HCT116 (cell line): ENCODE measurements at regions not wholly inside any gene's neighbourhood (a gene's known extent, or its start where the extent isn't known, plus 50 kb on each side); places are given as distances from the start of the nearest gene placed in this dataset.

Source experiments
- ATAC-seq: fragments of 200-7000 bp; cut with Tn5 transposase; 2 replicates; pipeline ENCODE4 v1.9.1; 2020; ENCODE audit warnings: mild to moderate bottlenecking, moderate library complexity
- BruUV-seq: library from RNA; stranded (reverse); fragments of 400-500 nt; replicated peaks from 2 replicates; lab custom pipeline; 2021; lab: Mats Ljungman, UMichigan
- CTCF ChIA-PET: fragments of 300-600 bp; sonication (Branson Sonifier 250); formaldehyde crosslinking; loops from one replicate; lab custom pipeline; 2021; ENCODE audit warnings: antibody characterized with exemption; lab: Charles Lee
- POLR2A ChIA-PET: fragments of 300-600, 350-600 bp; sonication (Branson Sonifier 250); formaldehyde crosslinking; loops from one replicate; lab custom pipeline; 2021; ENCODE audit warnings: antibody characterized with exemption; lab: Charles Lee
- RAD21 ChIA-PET, 2 experiments: fragments of 300-600 bp; sonication (Branson Sonifier 250); formaldehyde crosslinking; loops; one replicate each; lab custom pipeline; 2023; ENCODE audit warnings: low total read pairs in 2 of 2; ENCODE audit not compliant: uncharacterized antibody in 2 of 2, unreplicated experiment in 2 of 2, low non-redundant PET in 1 of 2; lab: Charles Lee
- DNase-seq: peaks from one replicate; pipeline ENCODE4 v3.0.0-alpha.2; 2010; ENCODE audit warnings: low read depth, low spot score
- H2AFZ ChIP-seq: fragments of 200-600 bp; shearing (Covaris generic), sonication (generic); 2 replicates; pipeline ENCODE4 v1.6.1; 2017; ENCODE audit warnings: low read depth, mixed run types, mixed read lengths, antibody characterized with exemption, low read length; ENCODE audit not compliant: poor library complexity, severe bottlenecking
- H3K27ac ChIP-seq: 2 replicates; pipeline ENCODE4 v1.5.1; 2012; ENCODE audit warnings: low read depth, low read length
- H3K27me3 ChIP-seq: fragments of 200-600 bp; sonication (generic); 2 replicates; pipeline ENCODE4 v1.6.1; 2016; ENCODE audit warnings: mixed run types, low read length, mixed read lengths; ENCODE audit not compliant: insufficient read depth
- H3K36me3 ChIP-seq, 2 experiments: fragments of 200-500 bp in 1 of 2; fragments of 200-600 bp in 1 of 2; sonication (Bioruptor generic) in 1 of 2; sonication (generic) in 1 of 2; 2 replicates each; pipeline versions ENCODE4 v1.5.1 to v1.6.1; 2014 to 2016; ENCODE audit warnings: low read length in 2 of 2, inconsistent platforms in 1 of 2, mixed read lengths in 1 of 2, mixed run types in 1 of 2; ENCODE audit not compliant: insufficient read depth in 2 of 2, control insufficient read depth in 1 of 2
- H3K4me1 ChIP-seq, 2 experiments: fragments of 200-600 bp in 1 of 2; sonication (generic) in 1 of 2; 2 replicates each; pipeline versions ENCODE4 v1.5.1 to v1.6.1; 2012 to 2017; ENCODE audit warnings: low read length in 2 of 2, inconsistent platforms in 1 of 2, mild to moderate bottlenecking in 1 of 2, mixed read lengths in 1 of 2, mixed run types in 1 of 2, moderate library complexity in 1 of 2; ENCODE audit not compliant: insufficient read depth in 2 of 2, control insufficient read depth in 1 of 2
- H3K4me2 ChIP-seq: fragments of 200-600 bp; sonication (generic); 2 replicates; pipeline ENCODE4 v1.6.1; 2017; ENCODE audit warnings: mixed run types, low read length, mixed read lengths
- H3K4me3 ChIP-seq, 2 experiments: fragments of 200-600 bp in 1 of 2; sonication (generic) in 1 of 2; replicated peaks in 1 of 2; 2 replicates each; pipeline ENCODE4 v1.5.1; 2011 to 2016; ENCODE audit warnings: low read length in 2 of 2, control low read depth in 1 of 2, low read depth in 1 of 2, mild to moderate bottlenecking in 1 of 2, mixed read lengths in 1 of 2, mixed run types in 1 of 2
- H3K79me2 ChIP-seq: fragments of 200-600 bp; sonication (generic); 2 replicates; pipeline ENCODE4 v1.6.1; 2017; ENCODE audit warnings: mild to moderate bottlenecking, mixed run types, low read length, moderate library complexity, mixed read lengths; ENCODE audit not compliant: insufficient read depth
- H3K9ac ChIP-seq: fragments of 200-600 bp; sonication (generic); 2 replicates; pipeline ENCODE4 v1.6.1; 2016; ENCODE audit warnings: low read length, mixed read lengths
- H3K9me2 ChIP-seq: fragments of 200-600 bp; sonication (generic), shearing (Covaris generic); 2 replicates; pipeline ENCODE4 v1.6.1; 2017; ENCODE audit warnings: mixed run types, mild to moderate bottlenecking, moderate library complexity; ENCODE audit not compliant: insufficient read depth
- H3K9me3 ChIP-seq, 2 experiments: fragments of 200-500 bp in 1 of 2; fragments of 200-600 bp in 1 of 2; sonication (Bioruptor generic) in 1 of 2; sonication (generic) in 1 of 2; 2 replicates each; pipeline ENCODE4 v1.6.1; 2014 to 2017; ENCODE audit warnings: low read length in 2 of 2, mixed read lengths in 2 of 2, inconsistent platforms in 1 of 2, low read depth in 1 of 2, mild to moderate bottlenecking in 1 of 2, mixed run types in 1 of 2, moderate library complexity in 1 of 2; ENCODE audit not compliant: control insufficient read depth in 1 of 2, insufficient read depth in 1 of 2
- H4K20me1 ChIP-seq: fragments of 200-600 bp; sonication (generic), shearing (Covaris generic); 2 replicates; pipeline ENCODE4 v1.6.1; 2017; ENCODE audit warnings: mixed run types, mild to moderate bottlenecking, moderate library complexity; ENCODE audit not compliant: insufficient read depth
- CBX3 ChIP-seq: IDR thresholded peaks from 2 replicates; pipeline ENCODE4 v1.6.1; 2012; ENCODE audit warnings: low read depth
- CEBPB ChIP-seq: IDR thresholded peaks from 2 replicates; pipeline ENCODE4 v1.6.1; 2012; ENCODE audit warnings: low read depth
- CTCF ChIP-seq, 3 experiments: fragments of 200-600 bp in 1 of 3; sonication (generic) in 1 of 3; IDR thresholded peaks in 2 of 3; conservative IDR thresholded peaks in 1 of 3; 2 replicates each; pipeline ENCODE4 v1.5.1; 2012 to 2017; ENCODE audit warnings: low read depth in 2 of 3, low read length in 2 of 3, antibody characterized with exemption in 1 of 3, borderline replicate concordance in 1 of 3, control low read depth in 1 of 3, mild to moderate bottlenecking in 1 of 3, mixed read lengths in 1 of 3, mixed run types in 1 of 3, moderate library complexity in 1 of 3; ENCODE audit not compliant: insufficient read depth in 1 of 3
- EGR1 ChIP-seq: IDR thresholded peaks from 2 replicates; pipeline ENCODE4 v1.6.1; 2012; ENCODE audit warnings: low read depth
- ELF1 ChIP-seq: IDR thresholded peaks from 2 replicates; pipeline ENCODE4 v1.6.1; 2012; ENCODE audit warnings: low read depth, borderline replicate concordance
- EZH2 ChIP-seq: fragments of 200-600 bp; sonication (generic); IDR thresholded peaks from 2 replicates; pipeline ENCODE4 v1.6.1; 2017; ENCODE audit warnings: antibody characterized with exemption, mixed run types
- FOSL1 ChIP-seq: IDR thresholded peaks from 2 replicates; pipeline ENCODE4 v1.6.1; 2012; ENCODE audit warnings: low read depth
- JUND ChIP-seq: IDR thresholded peaks from 2 replicates; pipeline ENCODE4 v1.6.1; 2012
- POLR2AphosphoS5 ChIP-seq: IDR thresholded peaks from 2 replicates; pipeline ENCODE4 v1.6.1; 2011; ENCODE audit warnings: mild to moderate bottlenecking, low read depth, low read length, moderate library complexity
- RAD21 ChIP-seq: IDR thresholded peaks from 2 replicates; pipeline ENCODE4 v1.6.1; 2012; ENCODE audit warnings: low read depth, mild to moderate bottlenecking
- SP1 ChIP-seq: IDR thresholded peaks from 2 replicates; pipeline ENCODE4 v1.6.1; 2012; ENCODE audit warnings: low read depth
- SRF ChIP-seq: IDR thresholded peaks from 2 replicates; pipeline ENCODE4 v1.6.1; 2012; ENCODE audit warnings: low read depth
- TCF7L2 ChIP-seq: IDR thresholded peaks from 2 replicates; pipeline ENCODE4 v1.7.0; 2011; ENCODE audit warnings: borderline replicate concordance, inconsistent platforms; ENCODE audit not compliant: insufficient read depth, insufficient read length; ENCODE audit errors: extremely low read depth
- ZFX ChIP-seq: fragments of 450-650 bp; IDR thresholded peaks from 2 replicates; pipeline ENCODE4 v1.6.1; 2017
- ZNF274 ChIP-seq: fragments of 200-500 bp; sonication (Bioruptor generic); IDR thresholded peaks from 2 replicates; pipeline ENCODE4 v1.6.1; 2014; ENCODE audit warnings: mild to moderate bottlenecking, low read depth, low read length, inconsistent platforms
- intact Hi-C: fragments of 100-400 bp; cut with micrococcal nuclease; formaldehyde crosslinking; loops from 2 replicates; pipeline ENCODE4 v1.10.0; 2022
- TF ChIP-seq, protein P1 (sequence below): IDR thresholded peaks from 2 replicates; pipeline ENCODE4 v1.6.1; 2012; ENCODE audit warnings: low read depth
- TF ChIP-seq, protein P2 (sequence below): IDR thresholded peaks from 2 replicates; pipeline ENCODE4 v1.6.1; 2012

DNA sequence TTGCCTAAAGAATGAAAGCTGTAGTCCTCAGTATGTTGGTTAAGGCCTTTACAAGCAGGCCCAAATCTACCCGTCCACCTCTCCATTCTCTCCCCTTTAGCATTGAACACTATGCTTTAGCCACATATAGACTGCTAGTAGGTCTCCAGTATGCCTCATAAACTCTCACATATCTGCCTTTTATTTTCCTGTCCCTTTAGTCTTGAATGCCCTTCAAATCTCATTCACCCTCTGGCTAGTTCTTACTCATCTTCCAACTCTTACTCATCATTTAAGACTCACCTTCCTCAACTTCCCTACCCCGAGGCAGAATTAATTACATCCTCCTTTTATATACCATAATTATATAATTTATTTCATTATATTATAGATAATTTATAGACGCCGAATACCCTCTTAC is 78.7 kb upstream of the TSPAN2 start (continued):
- TF ChIP-seq, protein P1, sequence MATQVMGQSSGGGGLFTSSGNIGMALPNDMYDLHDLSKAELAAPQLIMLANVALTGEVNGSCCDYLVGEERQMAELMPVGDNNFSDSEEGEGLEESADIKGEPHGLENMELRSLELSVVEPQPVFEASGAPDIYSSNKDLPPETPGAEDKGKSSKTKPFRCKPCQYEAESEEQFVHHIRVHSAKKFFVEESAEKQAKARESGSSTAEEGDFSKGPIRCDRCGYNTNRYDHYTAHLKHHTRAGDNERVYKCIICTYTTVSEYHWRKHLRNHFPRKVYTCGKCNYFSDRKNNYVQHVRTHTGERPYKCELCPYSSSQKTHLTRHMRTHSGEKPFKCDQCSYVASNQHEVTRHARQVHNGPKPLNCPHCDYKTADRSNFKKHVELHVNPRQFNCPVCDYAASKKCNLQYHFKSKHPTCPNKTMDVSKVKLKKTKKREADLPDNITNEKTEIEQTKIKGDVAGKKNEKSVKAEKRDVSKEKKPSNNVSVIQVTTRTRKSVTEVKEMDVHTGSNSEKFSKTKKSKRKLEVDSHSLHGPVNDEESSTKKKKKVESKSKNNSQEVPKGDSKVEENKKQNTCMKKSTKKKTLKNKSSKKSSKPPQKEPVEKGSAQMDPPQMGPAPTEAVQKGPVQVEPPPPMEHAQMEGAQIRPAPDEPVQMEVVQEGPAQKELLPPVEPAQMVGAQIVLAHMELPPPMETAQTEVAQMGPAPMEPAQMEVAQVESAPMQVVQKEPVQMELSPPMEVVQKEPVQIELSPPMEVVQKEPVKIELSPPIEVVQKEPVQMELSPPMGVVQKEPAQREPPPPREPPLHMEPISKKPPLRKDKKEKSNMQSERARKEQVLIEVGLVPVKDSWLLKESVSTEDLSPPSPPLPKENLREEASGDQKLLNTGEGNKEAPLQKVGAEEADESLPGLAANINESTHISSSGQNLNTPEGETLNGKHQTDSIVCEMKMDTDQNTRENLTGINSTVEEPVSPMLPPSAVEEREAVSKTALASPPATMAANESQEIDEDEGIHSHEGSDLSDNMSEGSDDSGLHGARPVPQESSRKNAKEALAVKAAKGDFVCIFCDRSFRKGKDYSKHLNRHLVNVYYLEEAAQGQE: no peak
- TF ChIP-seq, all 23 proteins: peak for 2

DNA sequence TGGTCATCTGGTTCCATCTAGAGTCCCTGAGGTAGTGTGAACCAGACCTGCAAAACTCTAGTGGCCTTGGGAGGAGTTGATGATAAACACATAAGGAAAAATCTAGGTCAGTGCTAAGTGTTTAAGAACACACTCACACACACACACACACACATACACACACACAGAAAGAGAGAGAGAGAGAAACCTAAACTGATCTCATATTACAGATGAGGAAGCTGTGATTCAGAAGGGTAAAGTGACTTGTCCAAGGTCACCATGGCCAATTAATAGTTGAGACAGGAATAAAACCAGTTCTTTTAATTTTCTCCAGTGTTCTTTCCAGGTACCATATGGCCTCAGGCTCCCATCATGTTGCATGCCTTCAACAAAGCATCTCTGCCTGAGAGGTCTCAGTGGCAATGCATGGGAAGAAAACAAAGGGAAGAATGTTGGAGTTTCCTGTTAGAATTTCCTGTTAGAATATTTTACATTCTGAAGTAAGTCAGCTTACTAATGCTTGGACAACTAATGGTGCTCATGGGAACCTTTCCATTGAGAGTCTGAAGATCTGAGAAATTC is 77.3 kb upstream of the TSPAN2 start:
- Histone ChIP-seq H3K4me3 (no peak overlapping the region), H3K4me1 (peaks cover 0 to 42% of the 10 kb centered on the region in 2 experiments; a peak in 2 of 4 replicates), H3K27me3 (no peaks in the 10 kb centered on the region), H3K4me2 (peak overlapping the region; percentile 36), H2AFZ (no peak overlapping the region), H3K9ac (no peak overlapping the region), H4K20me1 (no peaks in the 10 kb centered on the region), H3K27ac (no peak overlapping the region), H3K9me2 (0 out of 2 replicates have a peak, but pooled peaks cover 2% of the 10 kb centered on the region), H3K9me3 (no peaks in the 10 kb centered on the region), H3K79me2 (no peaks in the 10 kb centered on the region), H3K36me3 (no peaks in the 10 kb centered on the region)
- DNase-seq (no peak), ATAC-seq (peak; percentile 20; the same call in 1 of the 2 replicates)
- BruUV-seq: no TSS peak
- ChIA-PET CTCF (no interaction called here), RAD21 (no interaction called here), POLR2A (no interaction called here)
- intact Hi-C loops: no loop called here
- TF ChIP-seq JUND: 0 out of 2 replicates have a peak, but pooled peaks have one; percentile 13
- TF ChIP-seq SRF: no peak
- no peak for TF ChIP-seq POLR2AphosphoS5
- no peak for TF ChIP-seq TCF7L2
- no peak for TF ChIP-seq ZNF274
- TF ChIP-seq, protein P1: no peak
- peak; percentile 40; the same call in 1 of the 2 replicates for TF ChIP-seq FOSL1
- no peak for TF ChIP-seq ELF1
- no peak for TF ChIP-seq SP1
- TF ChIP-seq ZFX: no peak
- TF ChIP-seq, protein P2, sequence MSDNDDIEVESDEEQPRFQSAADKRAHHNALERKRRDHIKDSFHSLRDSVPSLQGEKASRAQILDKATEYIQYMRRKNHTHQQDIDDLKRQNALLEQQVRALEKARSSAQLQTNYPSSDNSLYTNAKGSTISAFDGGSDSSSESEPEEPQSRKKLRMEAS: no peak
- TF ChIP-seq EZH2: no peak
- no peak for TF ChIP-seq RAD21
- no peak for TF ChIP-seq CEBPB
- no peak for TF ChIP-seq CTCF (IDR thresholded peaks at IDR 0.05 in 2 of 3, conservative IDR thresholded peaks at IDR 0.05 in 1 of 3; ENCODE audit: borderline replicate concordance in 1 of 3, insufficient read depth in 1 of 3, low read depth in 2 of 3, low read length in 2 of 3)
- TF ChIP-seq EGR1: no peak
- 0 out of 2 replicates have a peak, but pooled peaks have one; percentile 36 for TF ChIP-seq CBX3
